Pancreas (tissue), 10 donors: ENCODE measurements at regions not wholly inside any gene's neighbourhood (a gene's known extent, or its start where the extent isn't known, plus 50 kb on each side); places are given as distances from the start of the nearest gene placed in this dataset.

Source experiments
- ATAC-seq, 4 donors: fragments of 200-7000 bp; cut with Tn5 transposase; one replicate each; pipeline versions ENCODE4 v1.8.0 to v1.9.1; 2020; ENCODE audit warnings: mild to moderate bottlenecking in 4 of 4, moderate library complexity in 4 of 4
- DNase-seq, 6 donors: peaks; one replicate each; pipeline ENCODE4 v3.0.0-alpha.2; 2020
- FAIRE-seq: peaks from 2 replicates; lab custom pipeline; 2012; peaks lifted over from hg19 to GRCh38; lab: Jason Lieb, UNC
- H3K27ac ChIP-seq, 4 donors: fragments of 200-600 bp; sonication (generic); 1 replicate in 3 of 4; 2 replicates in 1 of 4; pipeline versions ENCODE4 v1.5.0 to v1.8.0; 2020
- H3K27me3 ChIP-seq, 4 donors: fragments of 200-600 bp; one replicate each; pipeline ENCODE4 v1.8.0; 2021
- H3K36me3 ChIP-seq, 3 donors: fragments of 200-600 bp; sonication (generic) in 1 of 3; one replicate each; pipeline versions ENCODE4 v1.5.0 to v1.8.0; 2020 to 2021
- H3K4me1 ChIP-seq, 3 donors: fragments of 200-600 bp; one replicate each; pipeline ENCODE4 v1.8.0; 2021
- H3K4me3 ChIP-seq, 4 donors: fragments of 200-600 bp; sonication (generic) in 2 of 4; one replicate each; pipeline versions ENCODE4 v1.5.0 to v1.8.0; 2020 to 2021
- H3K9me3 ChIP-seq, 4 donors: fragments of 200-600 bp; one replicate each; pipeline ENCODE4 v1.8.0; 2021
- WGBS, 2 donors: extraction: QIAGEN DNeasy Blood & Tissue Kit; methylation state at CpG; one replicate each; pipeline ENCODE4 v1.1.7; 2013; 5-methylcytosine and 5-hydroxymethylcytosine counted together
- intact Hi-C, 3 donors: fragments of 100-400 bp; cut with DNase I; formaldehyde crosslinking; loops; one replicate each; pipeline versions ENCODE4 v1.11.1 to v1.14.2; 2022
- TF ChIP-seq, protein P1 (sequence below), 4 donors: fragments of 200-600 bp; sonication (generic) in 3 of 4; IDR thresholded peaks; one replicate each; pipeline versions ENCODE4 v1.5.0 to v1.8.0; 2021; ENCODE audit warnings: antibody characterized with exemption in 4 of 4
- donor health status: healthy with polysubstance abuse.
- donor health status: DM: no; HTN: no; CAD: no; lungs with moderate emphysema.
- donor health status: DM: no; HTN: no; CAD: no.
- donor health status: control.
- donor health status: control.
- donor health status: Bipolar disorder and iron deficiency.
- donor health status: DM: yes; HTN: yes; CAD: no.
- donor health status: DM: no; HTN: no; CAD: no.
- donor health status: DM: no; HTN: no; CAD: no.
- donor health status: DM: yes; HTN: yes; CAD: no.

- ATAC-seq (no peak), DNase-seq (no peak), FAIRE-seq (peak; percentile 90)
- Histone ChIP-seq H3K9me3 (no peaks in the 10 kb centered on the region), H3K4me1 (peaks cover 0 to 3% (median 3%) of the 10 kb centered on the region in 3 donors), H3K27ac (no peak overlapping the region), H3K36me3 (no peaks in the 10 kb centered on the region), H3K27me3 (no peaks in the 10 kb centered on the region), H3K4me3 (no peak overlapping the region)
- intact Hi-C loops: no loop called here
- TF ChIP-seq, protein P1, sequence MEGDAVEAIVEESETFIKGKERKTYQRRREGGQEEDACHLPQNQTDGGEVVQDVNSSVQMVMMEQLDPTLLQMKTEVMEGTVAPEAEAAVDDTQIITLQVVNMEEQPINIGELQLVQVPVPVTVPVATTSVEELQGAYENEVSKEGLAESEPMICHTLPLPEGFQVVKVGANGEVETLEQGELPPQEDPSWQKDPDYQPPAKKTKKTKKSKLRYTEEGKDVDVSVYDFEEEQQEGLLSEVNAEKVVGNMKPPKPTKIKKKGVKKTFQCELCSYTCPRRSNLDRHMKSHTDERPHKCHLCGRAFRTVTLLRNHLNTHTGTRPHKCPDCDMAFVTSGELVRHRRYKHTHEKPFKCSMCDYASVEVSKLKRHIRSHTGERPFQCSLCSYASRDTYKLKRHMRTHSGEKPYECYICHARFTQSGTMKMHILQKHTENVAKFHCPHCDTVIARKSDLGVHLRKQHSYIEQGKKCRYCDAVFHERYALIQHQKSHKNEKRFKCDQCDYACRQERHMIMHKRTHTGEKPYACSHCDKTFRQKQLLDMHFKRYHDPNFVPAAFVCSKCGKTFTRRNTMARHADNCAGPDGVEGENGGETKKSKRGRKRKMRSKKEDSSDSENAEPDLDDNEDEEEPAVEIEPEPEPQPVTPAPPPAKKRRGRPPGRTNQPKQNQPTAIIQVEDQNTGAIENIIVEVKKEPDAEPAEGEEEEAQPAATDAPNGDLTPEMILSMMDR (IDR thresholded peaks at IDR 0.05): no peak
- 82 to 86% methylated on average over 6 of the region's 6 CpGs for WGBS, 2 donors
These were observed 194.3 kb upstream of the PITRM1 start for GRCh38 chr10:3366735-3367405.

- FAIRE-seq (no peak), DNase-seq (no peak), ATAC-seq (no peak)
- Histone ChIP-seq H3K36me3 (no peaks in the 10 kb centered on the region), H3K4me1 (peaks cover 0 to 3% (median 3%) of the 10 kb centered on the region in 3 donors), H3K27me3 (no peaks in the 10 kb centered on the region), H3K27ac (no peak overlapping the region), H3K4me3 (no peak overlapping the region), H3K9me3 (no peaks in the 10 kb centered on the region)
- WGBS, 2 donors: 26 to 29% methylated on average over 1 of the region's 1 CpG
- TF ChIP-seq, protein P1 (IDR thresholded peaks at IDR 0.05): no peak
- intact Hi-C loops: no loop called here
These were observed 193.5 kb upstream of the PITRM1 start for GRCh38 chr10:3366043-3366442.

DNA sequence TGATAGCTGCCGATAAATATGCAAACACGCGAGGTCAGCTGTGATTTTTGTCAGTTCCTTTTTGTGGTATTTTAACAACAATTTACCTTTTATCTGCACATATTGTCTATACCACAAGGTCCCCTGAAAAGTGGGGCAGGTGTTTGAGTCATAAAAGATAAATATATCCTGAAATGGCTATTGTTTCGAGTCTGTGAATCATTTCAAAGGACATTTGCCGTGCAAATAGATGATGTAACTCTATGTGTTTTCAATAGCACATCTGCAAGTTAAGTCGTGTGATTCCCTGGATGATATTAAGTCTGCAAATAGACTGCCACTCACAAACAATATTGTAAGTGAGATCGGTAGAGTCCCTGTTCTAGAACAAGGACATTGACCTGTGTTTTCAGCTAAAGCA, 193.0 kb upstream of the PITRM1 start:
- TF ChIP-seq, protein P1 (IDR thresholded peaks at IDR 0.05): no peak
- WGBS, 2 donors: 28 to 35% methylated on average over 7 of the region's 7 CpGs
- FAIRE-seq (no peak), ATAC-seq (peak; percentile 70 to 85 (median 75)), DNase-seq (no peak)
- H3K4me1 ChIP-seq: peaks cover 0 to 3% (median 3%) of the 10 kb centered on the region in 3 donors
- no peaks in the 10 kb centered on the region for H3K9me3 ChIP-seq
- peak overlapping the region in 1 of 4 donors; percentile 31 for H3K27ac ChIP-seq
- H3K27me3 ChIP-seq: no peaks in the 10 kb centered on the region
- no peak overlapping the region for H3K4me3 ChIP-seq
- H3K36me3 ChIP-seq: no peaks in the 10 kb centered on the region
- intact Hi-C loops: no loop called here

- H3K27me3 ChIP-seq: no peaks in the 10 kb centered on the region
- intact Hi-C loops: no loop called here
- FAIRE-seq (no peak), ATAC-seq (peak; percentile 36 to 57 (median 56)), DNase-seq (no peak)
- TF ChIP-seq, protein P1 (IDR thresholded peaks at IDR 0.05): no peak
- H3K27ac ChIP-seq: peak overlapping the region in 1 of 4 donors; percentile 31
- no peak overlapping the region for H3K4me3 ChIP-seq
- H3K36me3 ChIP-seq: no peaks in the 10 kb centered on the region
- 48 to 51% methylated on average over 11 to 12 of the region's 12 CpGs for WGBS, 2 donors
- no peaks in the 10 kb centered on the region for H3K9me3 ChIP-seq
- H3K4me1 ChIP-seq: peaks cover 0 to 3% (median 3%) of the 10 kb centered on the region in 3 donors
These were observed 192.3 kb upstream of the PITRM1 start for GRCh38 chr10:3364768-3365480.
